Liver (tissue), 3 donors: ENCODE measurements at regions not wholly inside any gene's neighbourhood (a gene's known extent, or its start where the extent isn't known, plus 50 kb on each side); places are given as distances from the start of the nearest gene placed in this dataset.

Experiments used
- FOXA1 ChIP-seq: IDR thresholded peaks from 2 replicates; pipeline ENCODE4 v1.6.1; 2016; ENCODE audit warnings: antibody characterized with exemption
- GABPA ChIP-seq, 2 donors: IDR thresholded peaks in 1 of 2; conservative IDR thresholded peaks in 1 of 2; 2 replicates each; pipeline ENCODE4 v1.6.1; 2016; ENCODE audit warnings: antibody characterized with exemption in 2 of 2, mild to moderate bottlenecking in 1 of 2, moderate library complexity in 1 of 2
- HNF4A ChIP-seq, 2 donors: conservative IDR thresholded peaks; 2 replicates each; pipeline ENCODE4 v1.6.1; 2016; ENCODE audit warnings: antibody characterized with exemption in 2 of 2, mild to moderate bottlenecking in 2 of 2
- RAD21 ChIP-seq, 2 donors: IDR thresholded peaks; 2 replicates each; pipeline ENCODE4 v1.6.1; 2016; ENCODE audit warnings: antibody characterized with exemption in 2 of 2, mild to moderate bottlenecking in 2 of 2
- SP1 ChIP-seq: IDR thresholded peaks from 2 replicates; pipeline ENCODE4 v1.6.1; 2018; ENCODE audit warnings: antibody characterized with exemption, mild to moderate bottlenecking
- YY1 ChIP-seq: IDR thresholded peaks from 2 replicates; pipeline ENCODE4 v1.6.1; 2016; ENCODE audit warnings: antibody characterized with exemption, mild to moderate bottlenecking
- TF ChIP-seq, protein P1 (sequence below): fragments of 150-350 bp; IDR thresholded peaks from 2 replicates; pipeline ENCODE4 v1.5.1; 2017; ENCODE audit warnings: improper control_type of control experiment, low read depth, low read length; ENCODE audit not compliant: missing input control
- TF ChIP-seq, protein P2 (sequence below): IDR thresholded peaks from 2 replicates; pipeline ENCODE4 v1.6.1; 2016; ENCODE audit warnings: antibody characterized with exemption
- TF ChIP-seq, protein P3 (sequence below): IDR thresholded peaks from 2 replicates; pipeline ENCODE4 v1.6.1; 2016; ENCODE audit warnings: antibody characterized with exemption, mild to moderate bottlenecking
- TF ChIP-seq, protein P4 (sequence below): IDR thresholded peaks from 2 replicates; pipeline ENCODE4 v1.6.1; 2016; ENCODE audit warnings: antibody characterized with exemption
- donor health status: healthy.
- donor health status: healthy.

DNA sequence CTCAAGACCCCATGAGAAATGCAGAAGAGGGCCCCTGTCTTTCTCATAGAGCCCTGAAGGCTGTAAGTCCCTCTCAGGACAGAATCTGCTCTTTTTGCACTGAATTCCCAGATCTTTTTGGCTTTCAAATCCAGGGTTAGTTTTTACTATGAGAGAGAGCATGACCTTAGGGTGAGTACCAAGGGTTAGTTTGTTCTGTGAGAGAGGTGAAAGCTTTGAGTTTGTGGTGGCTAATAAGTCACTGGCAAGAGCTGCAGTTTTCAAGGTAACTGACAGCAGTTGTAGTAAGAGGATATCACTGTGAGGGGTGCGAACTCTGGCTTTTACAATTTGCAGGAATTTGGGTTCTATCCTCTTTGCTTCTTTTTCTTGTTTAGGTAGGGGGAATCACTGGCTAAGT, 248.4 kb upstream of the KCNH7 start:
- TF ChIP-seq, protein P1, sequence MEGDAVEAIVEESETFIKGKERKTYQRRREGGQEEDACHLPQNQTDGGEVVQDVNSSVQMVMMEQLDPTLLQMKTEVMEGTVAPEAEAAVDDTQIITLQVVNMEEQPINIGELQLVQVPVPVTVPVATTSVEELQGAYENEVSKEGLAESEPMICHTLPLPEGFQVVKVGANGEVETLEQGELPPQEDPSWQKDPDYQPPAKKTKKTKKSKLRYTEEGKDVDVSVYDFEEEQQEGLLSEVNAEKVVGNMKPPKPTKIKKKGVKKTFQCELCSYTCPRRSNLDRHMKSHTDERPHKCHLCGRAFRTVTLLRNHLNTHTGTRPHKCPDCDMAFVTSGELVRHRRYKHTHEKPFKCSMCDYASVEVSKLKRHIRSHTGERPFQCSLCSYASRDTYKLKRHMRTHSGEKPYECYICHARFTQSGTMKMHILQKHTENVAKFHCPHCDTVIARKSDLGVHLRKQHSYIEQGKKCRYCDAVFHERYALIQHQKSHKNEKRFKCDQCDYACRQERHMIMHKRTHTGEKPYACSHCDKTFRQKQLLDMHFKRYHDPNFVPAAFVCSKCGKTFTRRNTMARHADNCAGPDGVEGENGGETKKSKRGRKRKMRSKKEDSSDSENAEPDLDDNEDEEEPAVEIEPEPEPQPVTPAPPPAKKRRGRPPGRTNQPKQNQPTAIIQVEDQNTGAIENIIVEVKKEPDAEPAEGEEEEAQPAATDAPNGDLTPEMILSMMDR, result no peak
- TF ChIP-seq, protein P2, sequence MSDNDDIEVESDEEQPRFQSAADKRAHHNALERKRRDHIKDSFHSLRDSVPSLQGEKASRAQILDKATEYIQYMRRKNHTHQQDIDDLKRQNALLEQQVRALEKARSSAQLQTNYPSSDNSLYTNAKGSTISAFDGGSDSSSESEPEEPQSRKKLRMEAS, result no peak
- peak in 1 of 2 donors; percentile 60 for TF ChIP-seq HNF4A (conservative IDR thresholded peaks at IDR 0.05)
- TF ChIP-seq, protein P3, sequence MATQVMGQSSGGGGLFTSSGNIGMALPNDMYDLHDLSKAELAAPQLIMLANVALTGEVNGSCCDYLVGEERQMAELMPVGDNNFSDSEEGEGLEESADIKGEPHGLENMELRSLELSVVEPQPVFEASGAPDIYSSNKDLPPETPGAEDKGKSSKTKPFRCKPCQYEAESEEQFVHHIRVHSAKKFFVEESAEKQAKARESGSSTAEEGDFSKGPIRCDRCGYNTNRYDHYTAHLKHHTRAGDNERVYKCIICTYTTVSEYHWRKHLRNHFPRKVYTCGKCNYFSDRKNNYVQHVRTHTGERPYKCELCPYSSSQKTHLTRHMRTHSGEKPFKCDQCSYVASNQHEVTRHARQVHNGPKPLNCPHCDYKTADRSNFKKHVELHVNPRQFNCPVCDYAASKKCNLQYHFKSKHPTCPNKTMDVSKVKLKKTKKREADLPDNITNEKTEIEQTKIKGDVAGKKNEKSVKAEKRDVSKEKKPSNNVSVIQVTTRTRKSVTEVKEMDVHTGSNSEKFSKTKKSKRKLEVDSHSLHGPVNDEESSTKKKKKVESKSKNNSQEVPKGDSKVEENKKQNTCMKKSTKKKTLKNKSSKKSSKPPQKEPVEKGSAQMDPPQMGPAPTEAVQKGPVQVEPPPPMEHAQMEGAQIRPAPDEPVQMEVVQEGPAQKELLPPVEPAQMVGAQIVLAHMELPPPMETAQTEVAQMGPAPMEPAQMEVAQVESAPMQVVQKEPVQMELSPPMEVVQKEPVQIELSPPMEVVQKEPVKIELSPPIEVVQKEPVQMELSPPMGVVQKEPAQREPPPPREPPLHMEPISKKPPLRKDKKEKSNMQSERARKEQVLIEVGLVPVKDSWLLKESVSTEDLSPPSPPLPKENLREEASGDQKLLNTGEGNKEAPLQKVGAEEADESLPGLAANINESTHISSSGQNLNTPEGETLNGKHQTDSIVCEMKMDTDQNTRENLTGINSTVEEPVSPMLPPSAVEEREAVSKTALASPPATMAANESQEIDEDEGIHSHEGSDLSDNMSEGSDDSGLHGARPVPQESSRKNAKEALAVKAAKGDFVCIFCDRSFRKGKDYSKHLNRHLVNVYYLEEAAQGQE, result no peak
- no peak for TF ChIP-seq GABPA (IDR thresholded peaks at IDR 0.05 in 1 of 2, conservative IDR thresholded peaks at IDR 0.05 in 1 of 2)
- no peak for TF ChIP-seq YY1
- TF ChIP-seq FOXA1, result no peak
- no peak for TF ChIP-seq RAD21 (IDR thresholded peaks at IDR 0.05)
- TF ChIP-seq, protein P4, sequence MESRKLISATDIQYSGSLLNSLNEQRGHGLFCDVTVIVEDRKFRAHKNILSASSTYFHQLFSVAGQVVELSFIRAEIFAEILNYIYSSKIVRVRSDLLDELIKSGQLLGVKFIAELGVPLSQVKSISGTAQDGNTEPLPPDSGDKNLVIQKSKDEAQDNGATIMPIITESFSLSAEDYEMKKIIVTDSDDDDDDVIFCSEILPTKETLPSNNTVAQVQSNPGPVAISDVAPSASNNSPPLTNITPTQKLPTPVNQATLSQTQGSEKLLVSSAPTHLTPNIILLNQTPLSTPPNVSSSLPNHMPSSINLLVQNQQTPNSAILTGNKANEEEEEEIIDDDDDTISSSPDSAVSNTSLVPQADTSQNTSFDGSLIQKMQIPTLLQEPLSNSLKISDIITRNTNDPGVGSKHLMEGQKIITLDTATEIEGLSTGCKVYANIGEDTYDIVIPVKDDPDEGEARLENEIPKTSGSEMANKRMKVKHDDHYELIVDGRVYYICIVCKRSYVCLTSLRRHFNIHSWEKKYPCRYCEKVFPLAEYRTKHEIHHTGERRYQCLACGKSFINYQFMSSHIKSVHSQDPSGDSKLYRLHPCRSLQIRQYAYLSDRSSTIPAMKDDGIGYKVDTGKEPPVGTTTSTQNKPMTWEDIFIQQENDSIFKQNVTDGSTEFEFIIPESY, result no peak
- no peak for TF ChIP-seq SP1
